CD4-positive, alpha-beta T cell (primary cell): ENCODE measurements at regions not wholly inside any gene's neighbourhood (a gene's known extent, or its start where the extent isn't known, plus 50 kb on each side); places are given as distances from the start of the nearest gene placed in this dataset.

Experiments used
- ATAC-seq: fragments of 200-7000 bp; cut with Tn5 transposase; one replicate; pipeline ENCODE4 v1.10.0; 2022; ENCODE audit warnings: mild to moderate bottlenecking; ENCODE audit not compliant: poor library complexity
- CTCF ChIA-PET: fragments of 350-600 bp; sonication (Branson Sonifier 250); formaldehyde crosslinking; loops from one replicate; lab custom pipeline; 2021; ENCODE audit warnings: antibody characterized with exemption, inconsistent platforms; lab: Charles Lee
- POLR2A ChIA-PET: fragments of 350-600 bp; sonication (Branson Sonifier 250); formaldehyde crosslinking; loops from one replicate; lab custom pipeline; 2021; ENCODE audit warnings: antibody characterized with exemption, inconsistent platforms; lab: Charles Lee
- DNase-seq, 14 experiments: peaks; one replicate each; pipeline ENCODE4 v3.0.0-alpha.2; 2013 to 2020; ENCODE audit warnings: mixed read lengths in 2 of 14
- H3K27ac ChIP-seq, 2 donors: one replicate each; pipeline versions ENCODE4 v1.5.1 to v1.7.0; 2013; ENCODE audit warnings: low read length in 2 of 2, low read depth in 1 of 2, mild to moderate bottlenecking in 1 of 2
- H3K27me3 ChIP-seq, 2 experiments: 1 replicate in 1 of 2; 2 replicates in 1 of 2; pipeline versions ENCODE4 v1.6.1 to v1.7.0; 2013; ENCODE audit warnings: low read length in 2 of 2, control low read depth in 1 of 2, mild to moderate bottlenecking in 1 of 2, moderate library complexity in 1 of 2; ENCODE audit not compliant: insufficient read depth in 2 of 2, control insufficient read depth in 1 of 2
- H3K36me3 ChIP-seq: one replicate; pipeline ENCODE4 v1.6.1; 2013; ENCODE audit warnings: low read length, control low read depth; ENCODE audit not compliant: insufficient read depth
- H3K4me1 ChIP-seq: one replicate; pipeline ENCODE4 v1.6.1; 2013; ENCODE audit warnings: low read length, control low read depth; ENCODE audit not compliant: insufficient read depth
- H3K4me3 ChIP-seq: one replicate; pipeline ENCODE4 v1.5.1; 2013; ENCODE audit warnings: mild to moderate bottlenecking, low read length, moderate library complexity
- H3K9me3 ChIP-seq, 2 experiments: 1 replicate in 1 of 2; 2 replicates in 1 of 2; pipeline versions ENCODE4 v1.6.1 to v1.7.0; 2013; ENCODE audit warnings: low read length in 2 of 2, mild to moderate bottlenecking in 2 of 2, control low read depth in 1 of 2, moderate library complexity in 1 of 2; ENCODE audit not compliant: control insufficient read depth in 1 of 2, insufficient read depth in 1 of 2
- H3K27ac Mint-ChIP-seq: one replicate; pipeline ENCODE4 v1.8.0; 2020; ENCODE audit warnings: mixed read lengths
- H3K27me3 Mint-ChIP-seq: one replicate; pipeline ENCODE4 v1.8.0; 2021; ENCODE audit warnings: mixed read lengths
- H3K36me3 Mint-ChIP-seq: one replicate; pipeline ENCODE4 v1.8.0; 2021; ENCODE audit warnings: low read depth, mixed read lengths
- H3K4me1 Mint-ChIP-seq: one replicate; pipeline ENCODE4 v1.8.0; 2021; ENCODE audit warnings: low read depth, mixed read lengths
- H3K4me3 Mint-ChIP-seq: one replicate; pipeline ENCODE4 v1.8.0; 2020; ENCODE audit warnings: mild to moderate bottlenecking, mixed read lengths
- H3K9me3 Mint-ChIP-seq: one replicate; pipeline ENCODE4 v1.8.0; 2020; ENCODE audit warnings: mixed read lengths
- intact Hi-C, 2 experiments: fragments of 100-400 bp; cut with DNase I in 1 of 2; cut with micrococcal nuclease in 1 of 2; formaldehyde crosslinking; loops; one replicate each; pipeline versions ENCODE4 v1.15.1 to v1.9.0; 2023 to 2025; cut with DNase I, micrococcal nuclease
- TF ChIP-seq, protein P1 (sequence below): fragments of 200-600 bp; IDR thresholded peaks from one replicate; pipeline ENCODE4 v1.8.0; 2022; ENCODE audit warnings: antibody characterized with exemption, mild to moderate bottlenecking

DNA sequence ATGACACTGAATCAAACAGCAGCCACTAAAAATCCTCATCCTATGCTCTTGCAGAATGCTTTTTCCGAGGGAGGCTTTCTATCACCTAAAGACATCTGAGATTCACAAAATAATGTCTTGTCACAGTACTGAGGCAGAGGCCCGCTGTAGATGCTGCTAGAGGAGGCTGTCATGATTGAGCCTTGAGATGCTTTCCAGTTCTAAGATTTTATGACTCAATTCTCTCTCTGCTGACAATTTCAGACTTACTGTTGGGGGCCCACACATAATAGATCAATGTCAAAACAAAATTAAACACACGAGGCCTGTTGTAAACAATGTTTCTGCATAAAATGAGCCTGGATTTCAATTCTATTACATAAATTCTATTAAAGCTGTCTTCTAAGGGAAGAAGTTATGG lies 132.7 kb upstream of the ARL4C start:
- no peaks in the 10 kb centered on the region for H3K4me1 Mint-ChIP-seq
- CTCF ChIA-PET: no interaction called here
- Histone ChIP-seq H3K36me3 (no peaks in the 10 kb centered on the region), H3K4me3 (no peak overlapping the region), H3K4me1 (no peaks in the 10 kb centered on the region), H3K27ac (no peak overlapping the region), H3K27me3 (no peaks in the 10 kb centered on the region), H3K9me3 (no peaks in the 10 kb centered on the region)
- no peaks in the 10 kb centered on the region for H3K36me3 Mint-ChIP-seq
- H3K27ac Mint-ChIP-seq: no peak overlapping the region
- H3K4me3 Mint-ChIP-seq: no peak overlapping the region
- no peak for DNase-seq
- peaks cover 40% of the 10 kb centered on the region for H3K27me3 Mint-ChIP-seq
- POLR2A ChIA-PET: no interaction called here
- TF ChIP-seq, protein P1, sequence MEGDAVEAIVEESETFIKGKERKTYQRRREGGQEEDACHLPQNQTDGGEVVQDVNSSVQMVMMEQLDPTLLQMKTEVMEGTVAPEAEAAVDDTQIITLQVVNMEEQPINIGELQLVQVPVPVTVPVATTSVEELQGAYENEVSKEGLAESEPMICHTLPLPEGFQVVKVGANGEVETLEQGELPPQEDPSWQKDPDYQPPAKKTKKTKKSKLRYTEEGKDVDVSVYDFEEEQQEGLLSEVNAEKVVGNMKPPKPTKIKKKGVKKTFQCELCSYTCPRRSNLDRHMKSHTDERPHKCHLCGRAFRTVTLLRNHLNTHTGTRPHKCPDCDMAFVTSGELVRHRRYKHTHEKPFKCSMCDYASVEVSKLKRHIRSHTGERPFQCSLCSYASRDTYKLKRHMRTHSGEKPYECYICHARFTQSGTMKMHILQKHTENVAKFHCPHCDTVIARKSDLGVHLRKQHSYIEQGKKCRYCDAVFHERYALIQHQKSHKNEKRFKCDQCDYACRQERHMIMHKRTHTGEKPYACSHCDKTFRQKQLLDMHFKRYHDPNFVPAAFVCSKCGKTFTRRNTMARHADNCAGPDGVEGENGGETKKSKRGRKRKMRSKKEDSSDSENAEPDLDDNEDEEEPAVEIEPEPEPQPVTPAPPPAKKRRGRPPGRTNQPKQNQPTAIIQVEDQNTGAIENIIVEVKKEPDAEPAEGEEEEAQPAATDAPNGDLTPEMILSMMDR: no peak
- intact Hi-C loops: no loop called here
- no peaks in the 10 kb centered on the region for H3K9me3 Mint-ChIP-seq
- no peak for ATAC-seq

DNA sequence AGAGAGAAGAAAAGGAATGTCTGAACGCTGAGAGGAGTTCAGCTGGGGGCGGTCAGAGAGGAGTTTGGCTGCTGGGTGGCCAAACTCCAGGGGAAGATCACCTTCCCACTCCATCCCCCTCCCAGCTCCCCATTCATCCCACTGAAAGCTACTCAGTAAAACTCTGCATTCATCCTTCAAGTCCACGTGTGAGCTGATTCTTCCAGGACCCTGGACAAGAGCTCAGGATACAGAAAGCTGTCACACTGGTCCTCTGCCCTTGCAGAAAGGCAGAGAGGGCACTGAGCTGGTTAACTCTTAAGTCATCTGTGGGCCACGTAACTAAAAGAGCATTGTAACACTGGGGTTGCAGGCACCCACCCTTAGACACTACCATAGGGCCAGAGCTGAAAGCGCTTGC lies 132.1 kb upstream of the ARL4C start:
- ChIA-PET CTCF (no interaction called here), POLR2A (no interaction called here)
- Histone ChIP-seq H3K4me3 (no peak overlapping the region), H3K9me3 (no peaks in the 10 kb centered on the region), H3K36me3 (no peaks in the 10 kb centered on the region), H3K27ac (no peak overlapping the region), H3K27me3 (no peaks in the 10 kb centered on the region), H3K4me1 (no peaks in the 10 kb centered on the region)
- TF ChIP-seq, protein P1: no peak
- DNase-seq (no peak), ATAC-seq (no peak)
- intact Hi-C loops: no loop called here
- no peaks in the 10 kb centered on the region for H3K9me3 Mint-ChIP-seq
- peaks cover 40% of the 10 kb centered on the region for H3K27me3 Mint-ChIP-seq
- no peaks in the 10 kb centered on the region for H3K4me1 Mint-ChIP-seq
- H3K4me3 Mint-ChIP-seq: no peak overlapping the region
- H3K27ac Mint-ChIP-seq: no peak overlapping the region
- no peaks in the 10 kb centered on the region for H3K36me3 Mint-ChIP-seq

DNA sequence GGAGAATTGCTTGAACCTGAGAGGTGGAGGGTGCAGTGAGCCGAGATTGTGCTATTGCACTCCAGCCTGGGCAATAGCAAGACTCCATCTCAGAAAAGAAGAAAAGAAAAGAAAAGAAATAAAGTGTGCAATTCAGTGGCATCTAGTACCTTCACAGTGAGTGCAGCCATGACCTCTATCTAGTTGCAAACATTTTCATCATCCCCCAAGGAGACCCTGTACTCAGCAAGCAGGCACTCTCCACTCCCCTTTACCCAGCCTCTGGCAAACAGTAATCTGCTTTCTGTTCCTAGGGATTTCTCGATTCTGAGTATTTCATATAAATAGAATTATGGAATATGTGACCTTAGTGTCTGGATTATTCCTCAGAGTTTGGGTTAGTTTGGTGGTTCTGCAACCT lies 130.4 kb upstream of the ARL4C start:
- H3K9me3 ChIP-seq: no peaks in the 10 kb centered on the region
- Mint-ChIP-seq H3K9me3 (no peaks in the 10 kb centered on the region), H3K4me1 (no peaks in the 10 kb centered on the region), H3K27ac (no peak overlapping the region), H3K27me3 (peaks cover 36% of the 10 kb centered on the region), H3K4me3 (no peak overlapping the region), H3K36me3 (no peaks in the 10 kb centered on the region)
- no peaks in the 10 kb centered on the region for H3K4me1 ChIP-seq
- TF ChIP-seq, protein P1: no peak
- H3K27ac ChIP-seq: no peak overlapping the region
- no peaks in the 10 kb centered on the region for H3K36me3 ChIP-seq
- DNase-seq (no peak), ATAC-seq (no peak)
- ChIA-PET POLR2A (no interaction called here), CTCF (no interaction called here)
- no peaks in the 10 kb centered on the region for H3K27me3 ChIP-seq
- no peak overlapping the region for H3K4me3 ChIP-seq
- intact Hi-C loops: no loop called here
